ENCODE measurements at regions not wholly inside any gene's neighbourhood (a gene's known extent, or its start where the extent isn't known, plus 50 kb on each side); places are given as distances from the start of the nearest gene placed in this dataset.

GRCh38 chr1:220389634-220390033, 117.4 kb upstream of the RAB3GAP2 start:
- no peaks in the 10 kb centered on the region for H3K36me3 ChIP-seq (ENCODE audit: insufficient read depth, low read length)
- no peak overlapping the region for H2AFZ ChIP-seq (ENCODE audit: low read depth, low read length)
- TF ChIP-seq MXI1 (conservative IDR thresholded peaks at IDR 0.05; ENCODE audit: poor library complexity, severe bottlenecking) (no peak), TAF1 (IDR thresholded peaks at IDR 0.05; ENCODE audit: low read depth) (no peak), EZH2 (IDR thresholded peaks at IDR 0.05; ENCODE audit: borderline replicate concordance, insufficient read depth, low read length, poor library complexity, severe bottlenecking) (no peak), CTCF (IDR thresholded peaks at IDR 0.05; ENCODE audit: poor library complexity, severe bottlenecking) (no peak), REST (IDR thresholded peaks at IDR 0.05; ENCODE audit: borderline replicate concordance) (no peak), RAD21 (conservative IDR thresholded peaks at IDR 0.05) (no peak), SMC3 (conservative IDR thresholded peaks at IDR 0.05; ENCODE audit: poor library complexity) (no peak), EP300 (conservative IDR thresholded peaks at IDR 0.05; ENCODE audit: poor library complexity, severe bottlenecking) (no peak), POLR2AphosphoS5 (IDR thresholded peaks at IDR 0.05) (no peak)
- H3K27me3 ChIP-seq (ENCODE audit: insufficient read depth, low read depth, low read length) = no peaks in the 10 kb centered on the region
- no peak overlapping the region for H3K27ac ChIP-seq (ENCODE audit: low read length)
- no peaks in the 10 kb centered on the region for H3F3A ChIP-seq (ENCODE audit: insufficient read depth, low read length, poor library complexity, severe bottlenecking)
- H3K4me3 ChIP-seq (ENCODE audit: low read length) = no peak overlapping the region
- no peaks in the 10 kb centered on the region for H3K79me2 ChIP-seq (replicated peaks; ENCODE audit: insufficient read depth, low read length)
- H3K9me3 ChIP-seq (ENCODE audit: low read length) = no peaks in the 10 kb centered on the region
- H3K4me2 ChIP-seq (ENCODE audit: low read length) = no peak overlapping the region
- H3K9me2 ChIP-seq (ENCODE audit: insufficient read depth, low read length) = no peaks in the 10 kb centered on the region
- H4K20me1 ChIP-seq (ENCODE audit: insufficient read depth) = no peaks in the 10 kb centered on the region
- H3K9ac ChIP-seq (ENCODE audit: low read length) = no peak overlapping the region

GRCh38 chr1:220386494-220387195, 114.4 kb upstream of the RAB3GAP2 start:
- Histone ChIP-seq H3K4me2 (ENCODE audit: low read length) (no peak overlapping the region), H2AFZ (ENCODE audit: low read depth, low read length) (no peak overlapping the region), H3K4me3 (ENCODE audit: low read length) (no peak overlapping the region), H3K27me3 (ENCODE audit: insufficient read depth, low read depth, low read length) (no peaks in the 10 kb centered on the region), H3K9me3 (ENCODE audit: low read length) (no peaks in the 10 kb centered on the region), H3K36me3 (ENCODE audit: insufficient read depth, low read length) (no peaks in the 10 kb centered on the region), H3K9me2 (ENCODE audit: insufficient read depth, low read length) (no peaks in the 10 kb centered on the region), H3F3A (ENCODE audit: insufficient read depth, low read length, poor library complexity, severe bottlenecking) (no peaks in the 10 kb centered on the region), H3K9ac (ENCODE audit: low read length) (no peak overlapping the region), H4K20me1 (ENCODE audit: insufficient read depth) (no peaks in the 10 kb centered on the region), H3K27ac (ENCODE audit: low read length) (no peak overlapping the region), H3K79me2 (replicated peaks; ENCODE audit: insufficient read depth, low read length) (no peaks in the 10 kb centered on the region)
- TF ChIP-seq SMC3 (conservative IDR thresholded peaks at IDR 0.05; ENCODE audit: poor library complexity) (no peak), RAD21 (conservative IDR thresholded peaks at IDR 0.05) (no peak), EZH2 (IDR thresholded peaks at IDR 0.05; ENCODE audit: borderline replicate concordance, insufficient read depth, low read length, poor library complexity, severe bottlenecking) (no peak), MXI1 (conservative IDR thresholded peaks at IDR 0.05; ENCODE audit: poor library complexity, severe bottlenecking) (no peak), REST (IDR thresholded peaks at IDR 0.05; ENCODE audit: borderline replicate concordance) (no peak), TAF1 (IDR thresholded peaks at IDR 0.05; ENCODE audit: low read depth) (no peak), POLR2AphosphoS5 (IDR thresholded peaks at IDR 0.05) (no peak)
